ENCODE measurements at regions not wholly inside any gene's neighbourhood (a gene's known extent, or its start where the extent isn't known, plus 50 kb on each side); places are given as distances from the start of the nearest gene placed in this dataset.

GRCh38 chr15:70387993-70388392 is 290.3 kb upstream of the TLE3 start:
- TF ChIP-seq CTCF (conservative IDR thresholded peaks at IDR 0.05; ENCODE audit: low read depth, low read length) (no peak), RCOR1 (IDR thresholded peaks at IDR 0.05; ENCODE audit: insufficient replicate concordance, low read length) (no peak), MAFK (IDR thresholded peaks at IDR 0.05; ENCODE audit: low read depth, low read length) (no peak), FOS (IDR thresholded peaks at IDR 0.05; ENCODE audit: low read depth, low read length) (no peak), MXI1 (IDR thresholded peaks at IDR 0.05; ENCODE audit: borderline replicate concordance, low read depth, low read length) (no peak), CEBPB (IDR thresholded peaks at IDR 0.05; ENCODE audit: low read depth, low read length) (no peak), USF2 (IDR thresholded peaks at IDR 0.05; ENCODE audit: low read depth, low read length) (no peak)
